NCI-H2227 (cell line): ENCODE measurements at regions not wholly inside any gene's neighbourhood (a gene's known extent, or its start where the extent isn't known, plus 50 kb on each side); places are given as distances from the start of the nearest gene placed in this dataset.
A peak's percentile ranks its signal among the peaks of the same experiment; 100 is the strongest.

Experiments used
- DNase-seq: peaks from one replicate; lab custom pipeline; 2025; ENCODE audit not compliant: unreplicated experiment; lab: John Stamatoyannopoulos, UW

DNA sequence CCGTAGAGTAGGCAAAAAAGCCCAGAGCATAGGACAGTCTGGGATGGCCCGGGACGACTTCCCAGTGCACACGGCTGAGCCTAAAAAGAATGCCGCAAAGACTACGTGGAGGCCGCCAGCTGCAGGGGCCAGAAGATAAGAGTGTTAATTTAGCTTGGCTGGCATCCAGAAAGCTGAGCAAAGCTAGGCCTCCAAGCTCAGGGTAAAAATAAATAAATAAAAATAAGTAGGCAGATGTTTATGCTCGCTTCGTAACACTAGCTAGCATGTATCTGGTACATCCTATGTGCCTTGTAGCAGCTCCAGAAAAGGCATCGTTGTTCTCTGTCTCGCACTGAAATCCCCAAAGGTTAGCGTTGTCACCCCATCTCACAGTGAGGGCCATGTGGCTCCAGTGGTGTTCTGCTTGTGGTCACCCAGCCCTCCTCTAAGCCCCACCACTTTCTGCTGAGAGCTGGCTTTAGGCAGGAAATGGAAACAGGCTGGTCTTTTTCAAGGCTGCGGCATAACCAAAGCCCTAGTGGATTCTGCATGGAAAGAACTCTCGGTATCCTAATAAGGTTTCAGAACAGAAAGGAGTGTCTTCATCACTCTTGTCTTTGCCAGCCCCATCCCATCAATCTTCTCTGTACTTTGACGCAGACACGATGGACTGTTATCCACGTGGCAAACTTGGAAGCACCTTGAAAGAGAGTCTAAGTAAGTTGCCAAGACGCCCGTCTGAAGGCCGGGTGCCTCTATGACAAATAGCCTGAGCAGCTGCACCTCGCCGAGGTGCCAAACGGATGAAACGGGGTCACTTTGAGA lies 58.1 kb upstream of the MEF2A start:
- DNase-seq = peak; percentile 74

DNA sequence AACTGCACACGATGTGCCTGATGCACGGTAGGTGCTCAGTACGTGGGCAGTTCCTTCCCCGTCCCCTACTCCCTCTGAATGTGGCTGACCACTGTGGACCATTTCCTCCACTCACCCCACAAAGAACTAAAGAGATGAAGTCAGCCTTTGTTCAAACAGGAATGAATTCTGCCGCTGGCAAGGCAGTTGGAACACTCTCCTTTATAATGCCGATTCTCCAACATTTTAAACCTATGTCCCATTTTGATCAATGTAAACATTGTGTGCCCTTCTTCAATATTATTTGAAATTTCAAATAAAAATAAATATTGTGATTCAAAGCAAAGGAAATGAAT lies 57.5 kb upstream of the MEF2A start:
- DNase-seq = no peak

DNA sequence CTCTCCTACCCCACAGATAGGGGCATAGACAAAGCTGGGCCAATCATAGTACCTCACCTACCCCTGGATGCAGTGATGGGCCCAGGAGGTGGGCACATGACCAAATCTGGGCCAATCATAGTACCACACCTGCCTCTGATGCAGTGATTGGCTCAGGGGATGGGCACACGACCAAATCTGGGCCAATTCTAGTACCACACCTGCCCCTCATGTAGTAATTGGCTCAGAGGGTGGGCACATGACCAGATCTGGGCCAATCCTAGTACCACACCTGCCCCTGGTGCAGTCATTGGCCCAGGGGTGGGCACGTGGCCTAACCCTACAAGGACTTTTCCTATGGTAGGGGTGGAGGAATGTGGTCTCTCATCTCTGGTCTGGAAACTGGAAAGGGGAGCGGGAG lies 56.9 kb upstream of the MEF2A start:
- no peak for DNase-seq

DNA sequence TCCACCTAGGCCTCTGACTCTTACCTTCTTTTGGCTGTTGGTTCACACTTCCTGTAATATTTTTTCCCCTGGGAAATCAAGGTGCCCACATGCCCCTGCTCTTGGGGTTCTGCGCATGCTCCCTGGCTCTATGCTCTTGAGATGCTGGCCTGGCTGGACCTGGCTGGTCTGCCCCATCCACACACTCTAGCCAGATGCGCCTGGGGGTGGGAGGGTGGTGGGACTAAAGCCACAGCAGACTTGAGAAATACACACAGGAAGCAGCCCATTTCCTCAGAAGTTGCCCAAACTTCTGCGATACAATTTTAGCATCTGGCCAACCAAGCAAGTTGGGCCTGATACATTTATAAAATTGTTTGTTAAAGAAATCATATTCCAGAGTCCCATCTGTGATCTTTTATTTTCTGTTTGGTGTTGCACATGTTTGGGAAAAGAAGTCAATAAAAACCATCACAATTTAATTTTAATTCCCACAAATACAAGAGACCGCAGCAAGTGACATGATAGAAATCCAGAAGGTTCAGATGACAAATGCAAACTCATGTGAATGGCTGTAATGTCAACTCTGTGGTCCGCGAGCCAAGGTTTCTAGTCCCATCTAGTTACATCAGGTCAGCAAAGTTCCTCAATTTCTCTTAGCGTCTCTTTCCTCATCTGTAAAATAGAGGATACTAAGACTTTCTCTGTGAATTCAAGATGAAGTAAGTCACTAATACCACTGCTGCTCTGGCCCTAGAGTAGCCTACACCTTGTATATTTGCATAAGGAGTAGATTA lies 55.9 kb upstream of the MEF2A start:
- no peak for DNase-seq

DNA sequence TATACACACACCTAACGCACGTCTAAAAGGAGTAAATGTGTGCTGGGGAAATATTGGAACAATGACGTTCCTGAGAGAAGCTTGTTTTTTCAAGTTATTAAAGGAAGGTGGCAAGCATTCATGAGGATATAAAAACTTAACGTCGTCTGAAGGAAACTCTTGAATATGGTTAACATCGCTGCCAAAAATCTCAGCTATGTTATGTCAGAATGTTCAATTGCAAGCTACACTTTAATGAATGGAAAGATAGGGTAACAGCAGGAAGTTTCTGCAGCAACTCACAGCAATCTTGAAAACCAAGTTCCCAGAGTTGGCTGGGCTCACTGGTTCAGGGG lies 54.3 kb upstream of the MEF2A start:
- DNase-seq = no peak

DNA sequence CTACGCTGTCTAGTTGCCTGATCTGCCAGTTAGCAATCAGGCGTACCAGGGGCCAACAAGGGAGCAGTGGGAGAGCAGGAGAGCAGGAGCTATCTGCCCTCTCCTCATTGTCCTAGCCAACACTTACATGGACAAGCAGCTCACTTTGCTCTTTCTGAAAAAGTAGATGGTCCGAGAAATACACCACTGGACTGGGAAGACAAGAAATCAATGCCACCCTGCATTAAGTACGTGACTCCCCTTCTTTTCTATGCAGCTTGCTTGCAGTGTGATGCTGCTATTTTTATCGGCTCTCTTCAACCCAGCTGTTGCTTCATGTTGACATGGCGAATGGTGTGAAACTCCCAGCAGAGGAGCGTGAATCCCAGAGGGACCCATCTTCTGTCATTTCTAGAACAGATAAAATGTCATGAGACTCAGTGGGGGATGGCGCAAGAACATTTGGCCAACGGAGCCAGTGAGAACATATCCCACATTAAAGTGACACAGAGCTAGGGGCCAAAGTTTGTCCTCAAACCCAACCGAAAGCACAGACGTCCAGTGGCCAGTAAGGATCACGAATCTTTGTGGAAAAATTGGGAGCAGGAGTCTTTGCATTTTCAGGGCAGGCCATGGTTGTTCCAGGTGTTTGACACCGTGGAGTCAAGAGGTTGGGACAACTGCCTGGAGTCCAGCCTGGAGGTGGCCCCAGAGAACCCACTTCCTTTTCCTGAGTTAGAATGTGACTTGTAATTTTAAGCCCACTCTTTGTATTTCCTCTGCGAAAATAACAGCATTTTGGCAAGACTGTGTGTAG lies 53.7 kb upstream of the MEF2A start:
- DNase-seq = no peak

DNA sequence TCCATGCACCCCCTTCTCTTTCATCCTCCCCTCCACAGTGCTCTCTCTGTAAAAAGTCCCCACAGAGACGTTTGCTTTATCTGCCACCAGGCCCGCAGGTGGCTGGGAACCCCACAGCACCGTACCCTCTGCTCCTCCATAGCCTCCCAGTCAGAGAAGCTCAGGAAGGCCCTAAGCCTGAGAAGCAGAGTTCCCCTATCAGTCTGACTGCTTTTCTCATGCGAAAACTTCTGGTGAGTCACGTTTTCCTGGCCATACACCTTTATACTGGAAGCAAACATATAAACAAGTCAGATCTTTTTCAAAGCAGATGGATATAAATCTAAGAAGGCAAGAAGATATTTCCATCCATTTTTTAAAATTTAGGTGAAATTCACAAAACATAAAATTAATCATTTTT lies 51.5 kb upstream of the MEF2A start:
- DNase-seq = no peak
